ENCODE measurements at regions not wholly inside any gene's neighbourhood (a gene's known extent, or its start where the extent isn't known, plus 50 kb on each side); places are given as distances from the start of the nearest gene placed in this dataset.

DNA sequence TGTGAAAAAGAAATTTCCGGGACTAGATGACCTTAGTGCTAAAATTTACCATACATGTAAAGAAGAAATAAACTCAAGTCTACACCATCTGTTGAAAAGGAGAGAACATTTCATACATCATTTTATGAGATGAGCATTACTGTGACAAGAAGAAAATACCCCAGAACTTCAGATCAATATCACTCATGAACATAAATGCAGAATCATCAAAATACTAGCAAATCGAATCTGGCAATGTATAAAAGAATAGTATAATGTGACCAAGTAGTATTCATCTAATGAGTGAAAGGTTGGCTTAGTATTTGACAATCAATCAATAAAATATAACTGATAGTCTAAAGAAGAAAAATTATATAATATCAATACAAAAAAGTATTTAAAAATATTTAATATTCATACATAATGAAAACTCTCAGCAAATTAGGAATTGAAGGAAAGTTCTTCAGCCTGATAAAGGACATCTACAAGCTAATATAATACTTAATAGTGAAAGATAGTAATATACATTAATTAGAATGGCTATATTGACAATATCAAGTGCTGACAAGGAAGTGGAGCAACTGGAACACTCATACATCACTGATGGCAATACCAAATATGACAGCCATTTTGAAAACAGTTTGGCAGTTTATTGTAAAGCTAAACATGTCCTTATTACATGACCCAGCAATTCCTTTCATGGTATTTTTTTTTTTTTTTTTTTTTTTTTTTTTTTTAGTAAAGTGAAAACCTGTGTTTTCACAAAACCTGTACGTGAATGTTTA, 231.4 kb upstream of the ZEB2 start:
- no peak overlapping the region for H3K4me3 ChIP-seq (replicated peaks; ENCODE audit: insufficient read depth, low read length)
- DNase-seq (ENCODE audit: low read depth in 1 of 2, low spot score in 1 of 2), result peak in 1 of 2 experiments; percentile 24
- H3K27ac ChIP-seq (replicated peaks), result no peak overlapping the region
- TF ChIP-seq, protein P1, sequence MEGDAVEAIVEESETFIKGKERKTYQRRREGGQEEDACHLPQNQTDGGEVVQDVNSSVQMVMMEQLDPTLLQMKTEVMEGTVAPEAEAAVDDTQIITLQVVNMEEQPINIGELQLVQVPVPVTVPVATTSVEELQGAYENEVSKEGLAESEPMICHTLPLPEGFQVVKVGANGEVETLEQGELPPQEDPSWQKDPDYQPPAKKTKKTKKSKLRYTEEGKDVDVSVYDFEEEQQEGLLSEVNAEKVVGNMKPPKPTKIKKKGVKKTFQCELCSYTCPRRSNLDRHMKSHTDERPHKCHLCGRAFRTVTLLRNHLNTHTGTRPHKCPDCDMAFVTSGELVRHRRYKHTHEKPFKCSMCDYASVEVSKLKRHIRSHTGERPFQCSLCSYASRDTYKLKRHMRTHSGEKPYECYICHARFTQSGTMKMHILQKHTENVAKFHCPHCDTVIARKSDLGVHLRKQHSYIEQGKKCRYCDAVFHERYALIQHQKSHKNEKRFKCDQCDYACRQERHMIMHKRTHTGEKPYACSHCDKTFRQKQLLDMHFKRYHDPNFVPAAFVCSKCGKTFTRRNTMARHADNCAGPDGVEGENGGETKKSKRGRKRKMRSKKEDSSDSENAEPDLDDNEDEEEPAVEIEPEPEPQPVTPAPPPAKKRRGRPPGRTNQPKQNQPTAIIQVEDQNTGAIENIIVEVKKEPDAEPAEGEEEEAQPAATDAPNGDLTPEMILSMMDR (IDR thresholded peaks at IDR 0.05; ENCODE audit: insufficient read depth, low read length), result no peak
- TF ChIP-seq SPI1 (IDR thresholded peaks at IDR 0.05; ENCODE audit: borderline replicate concordance, low read depth) (no peak), GABPA (IDR thresholded peaks at IDR 0.05; ENCODE audit: low read depth) (no peak), POLR2AphosphoS5 (IDR thresholded peaks at IDR 0.05; ENCODE audit: low read depth) (no peak)
- TF ChIP-seq, protein P2, sequence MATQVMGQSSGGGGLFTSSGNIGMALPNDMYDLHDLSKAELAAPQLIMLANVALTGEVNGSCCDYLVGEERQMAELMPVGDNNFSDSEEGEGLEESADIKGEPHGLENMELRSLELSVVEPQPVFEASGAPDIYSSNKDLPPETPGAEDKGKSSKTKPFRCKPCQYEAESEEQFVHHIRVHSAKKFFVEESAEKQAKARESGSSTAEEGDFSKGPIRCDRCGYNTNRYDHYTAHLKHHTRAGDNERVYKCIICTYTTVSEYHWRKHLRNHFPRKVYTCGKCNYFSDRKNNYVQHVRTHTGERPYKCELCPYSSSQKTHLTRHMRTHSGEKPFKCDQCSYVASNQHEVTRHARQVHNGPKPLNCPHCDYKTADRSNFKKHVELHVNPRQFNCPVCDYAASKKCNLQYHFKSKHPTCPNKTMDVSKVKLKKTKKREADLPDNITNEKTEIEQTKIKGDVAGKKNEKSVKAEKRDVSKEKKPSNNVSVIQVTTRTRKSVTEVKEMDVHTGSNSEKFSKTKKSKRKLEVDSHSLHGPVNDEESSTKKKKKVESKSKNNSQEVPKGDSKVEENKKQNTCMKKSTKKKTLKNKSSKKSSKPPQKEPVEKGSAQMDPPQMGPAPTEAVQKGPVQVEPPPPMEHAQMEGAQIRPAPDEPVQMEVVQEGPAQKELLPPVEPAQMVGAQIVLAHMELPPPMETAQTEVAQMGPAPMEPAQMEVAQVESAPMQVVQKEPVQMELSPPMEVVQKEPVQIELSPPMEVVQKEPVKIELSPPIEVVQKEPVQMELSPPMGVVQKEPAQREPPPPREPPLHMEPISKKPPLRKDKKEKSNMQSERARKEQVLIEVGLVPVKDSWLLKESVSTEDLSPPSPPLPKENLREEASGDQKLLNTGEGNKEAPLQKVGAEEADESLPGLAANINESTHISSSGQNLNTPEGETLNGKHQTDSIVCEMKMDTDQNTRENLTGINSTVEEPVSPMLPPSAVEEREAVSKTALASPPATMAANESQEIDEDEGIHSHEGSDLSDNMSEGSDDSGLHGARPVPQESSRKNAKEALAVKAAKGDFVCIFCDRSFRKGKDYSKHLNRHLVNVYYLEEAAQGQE (IDR thresholded peaks at IDR 0.05; ENCODE audit: insufficient replicate concordance, low read depth), result no peak
- no peaks in the 10 kb centered on the region for H3K27me3 ChIP-seq (ENCODE audit: insufficient read depth, poor library complexity, severe bottlenecking)

DNA sequence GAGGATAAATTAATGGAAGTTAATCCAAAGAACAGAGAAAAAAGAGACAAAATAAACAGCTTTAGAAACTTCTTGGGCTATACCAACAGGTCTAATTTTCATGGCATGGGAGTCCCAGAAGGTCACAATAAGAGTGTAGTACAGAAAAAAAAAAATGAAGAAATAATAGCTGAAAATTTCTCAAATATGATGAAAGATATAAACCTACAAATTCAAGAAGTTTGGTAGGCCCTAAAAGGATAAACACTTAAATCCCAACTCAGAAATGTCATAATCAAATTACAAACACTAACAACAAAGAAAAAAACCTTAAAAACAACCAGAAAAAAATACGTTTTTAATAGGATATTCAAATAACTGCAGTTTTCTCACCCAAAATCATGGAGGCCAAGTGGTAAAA, 229.3 kb upstream of the ZEB2 start:
- no peak for DNase-seq (ENCODE audit: low read depth in 1 of 2, low spot score in 1 of 2)
- TF ChIP-seq SPI1 (IDR thresholded peaks at IDR 0.05; ENCODE audit: borderline replicate concordance, low read depth) (no peak), POLR2AphosphoS5 (IDR thresholded peaks at IDR 0.05; ENCODE audit: low read depth) (no peak), GABPA (IDR thresholded peaks at IDR 0.05; ENCODE audit: low read depth) (no peak)
- TF ChIP-seq, protein P2 (IDR thresholded peaks at IDR 0.05; ENCODE audit: insufficient replicate concordance, low read depth), result no peak
- TF ChIP-seq, protein P1 (IDR thresholded peaks at IDR 0.05; ENCODE audit: insufficient read depth, low read length), result no peak
- no peaks in the 10 kb centered on the region for H3K27me3 ChIP-seq (ENCODE audit: insufficient read depth, poor library complexity, severe bottlenecking)
- H3K4me3 ChIP-seq (replicated peaks; ENCODE audit: insufficient read depth, low read length), result no peak overlapping the region
- no peak overlapping the region for H3K27ac ChIP-seq (replicated peaks)

DNA sequence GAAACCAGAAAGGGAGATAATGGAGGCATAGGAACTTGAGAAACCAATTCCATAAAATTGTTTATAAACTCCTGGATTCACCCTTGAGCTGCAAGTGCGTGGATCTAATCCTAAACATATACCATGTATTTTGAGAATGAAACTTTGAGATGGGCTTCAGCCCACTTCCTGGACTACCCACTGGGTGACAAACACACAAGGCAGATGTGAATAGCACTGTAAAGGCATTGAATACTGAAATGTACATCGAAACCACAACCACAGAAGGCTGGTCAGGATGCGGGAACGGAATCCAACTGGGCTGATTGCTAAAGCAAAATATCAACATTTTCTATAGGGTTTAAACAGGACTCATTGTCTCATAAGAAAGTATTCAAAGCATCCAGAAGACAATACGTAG, 228.5 kb upstream of the ZEB2 start:
- TF ChIP-seq GABPA (IDR thresholded peaks at IDR 0.05; ENCODE audit: low read depth) (no peak), SPI1 (IDR thresholded peaks at IDR 0.05; ENCODE audit: borderline replicate concordance, low read depth) (no peak), POLR2AphosphoS5 (IDR thresholded peaks at IDR 0.05; ENCODE audit: low read depth) (no peak)
- TF ChIP-seq, protein P2 (IDR thresholded peaks at IDR 0.05; ENCODE audit: insufficient replicate concordance, low read depth), result no peak
- TF ChIP-seq, protein P1 (IDR thresholded peaks at IDR 0.05; ENCODE audit: insufficient read depth, low read length), result no peak
- no peak overlapping the region for H3K27ac ChIP-seq (replicated peaks)
- no peaks in the 10 kb centered on the region for H3K27me3 ChIP-seq (ENCODE audit: insufficient read depth, poor library complexity, severe bottlenecking)
- no peak overlapping the region for H3K4me3 ChIP-seq (replicated peaks; ENCODE audit: insufficient read depth, low read length)
- DNase-seq (ENCODE audit: low read depth in 1 of 2, low spot score in 1 of 2), result no peak

Data from HL-60 (cell line).